ENCODE measurements at regions not wholly inside any gene's neighbourhood (a gene's known extent, or its start where the extent isn't known, plus 50 kb on each side); places are given as distances from the start of the nearest gene placed in this dataset.
"Not testable (repeated sequence)": the region's sequence is repeated elsewhere in the genome, so short reads cannot be mapped to it uniquely, and the experiment has no call there.

DNA sequence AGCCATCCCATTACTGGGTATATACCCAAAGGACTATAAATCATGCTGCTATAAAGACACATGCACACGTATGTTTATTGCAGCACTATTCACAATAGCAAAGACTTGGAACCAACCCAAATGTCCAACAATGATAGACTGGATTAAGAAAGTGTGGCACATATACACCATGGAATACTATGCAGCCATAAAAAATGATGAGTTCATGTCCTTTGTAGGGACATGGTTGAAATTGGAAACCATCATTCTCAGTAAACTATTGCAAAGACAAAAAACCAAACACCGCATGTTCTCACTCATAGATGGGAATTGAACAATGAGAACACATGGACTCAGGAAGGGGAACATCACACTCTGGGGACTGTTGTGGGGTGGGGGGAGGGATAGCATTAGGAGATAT lies 85.7 kb upstream of the PPP2R5C start:
- not testable (repeated sequence) for TF ChIP-seq ZNF132 (tag by site-specific recombination; IDR thresholded peaks at IDR 0.05; ENCODE audit: borderline replicate concordance); GLIS2 (tag by site-specific recombination; IDR thresholded peaks at IDR 0.05); ZNF133 (tag by site-specific recombination; IDR thresholded peaks at IDR 0.05); MEIS1 (CRISPR knock-in tag; IDR thresholded peaks at IDR 0.05; ENCODE audit: borderline replicate concordance); HOXA7 (CRISPR knock-in tag; IDR thresholded peaks at IDR 0.05; ENCODE audit: borderline replicate concordance); ZNF274 (IDR thresholded peaks at IDR 0.05; ENCODE audit: low read length); ZNF274 (tag by site-specific recombination; IDR thresholded peaks at IDR 0.05; ENCODE audit: borderline replicate concordance); KLF1 (tag by site-specific recombination; IDR thresholded peaks at IDR 0.05)
- TF ChIP-seq, protein P1, sequence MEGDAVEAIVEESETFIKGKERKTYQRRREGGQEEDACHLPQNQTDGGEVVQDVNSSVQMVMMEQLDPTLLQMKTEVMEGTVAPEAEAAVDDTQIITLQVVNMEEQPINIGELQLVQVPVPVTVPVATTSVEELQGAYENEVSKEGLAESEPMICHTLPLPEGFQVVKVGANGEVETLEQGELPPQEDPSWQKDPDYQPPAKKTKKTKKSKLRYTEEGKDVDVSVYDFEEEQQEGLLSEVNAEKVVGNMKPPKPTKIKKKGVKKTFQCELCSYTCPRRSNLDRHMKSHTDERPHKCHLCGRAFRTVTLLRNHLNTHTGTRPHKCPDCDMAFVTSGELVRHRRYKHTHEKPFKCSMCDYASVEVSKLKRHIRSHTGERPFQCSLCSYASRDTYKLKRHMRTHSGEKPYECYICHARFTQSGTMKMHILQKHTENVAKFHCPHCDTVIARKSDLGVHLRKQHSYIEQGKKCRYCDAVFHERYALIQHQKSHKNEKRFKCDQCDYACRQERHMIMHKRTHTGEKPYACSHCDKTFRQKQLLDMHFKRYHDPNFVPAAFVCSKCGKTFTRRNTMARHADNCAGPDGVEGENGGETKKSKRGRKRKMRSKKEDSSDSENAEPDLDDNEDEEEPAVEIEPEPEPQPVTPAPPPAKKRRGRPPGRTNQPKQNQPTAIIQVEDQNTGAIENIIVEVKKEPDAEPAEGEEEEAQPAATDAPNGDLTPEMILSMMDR (tag by site-specific recombination; IDR thresholded peaks at IDR 0.05), result not testable (repeated sequence)
- TF ChIP-seq, protein P2, sequence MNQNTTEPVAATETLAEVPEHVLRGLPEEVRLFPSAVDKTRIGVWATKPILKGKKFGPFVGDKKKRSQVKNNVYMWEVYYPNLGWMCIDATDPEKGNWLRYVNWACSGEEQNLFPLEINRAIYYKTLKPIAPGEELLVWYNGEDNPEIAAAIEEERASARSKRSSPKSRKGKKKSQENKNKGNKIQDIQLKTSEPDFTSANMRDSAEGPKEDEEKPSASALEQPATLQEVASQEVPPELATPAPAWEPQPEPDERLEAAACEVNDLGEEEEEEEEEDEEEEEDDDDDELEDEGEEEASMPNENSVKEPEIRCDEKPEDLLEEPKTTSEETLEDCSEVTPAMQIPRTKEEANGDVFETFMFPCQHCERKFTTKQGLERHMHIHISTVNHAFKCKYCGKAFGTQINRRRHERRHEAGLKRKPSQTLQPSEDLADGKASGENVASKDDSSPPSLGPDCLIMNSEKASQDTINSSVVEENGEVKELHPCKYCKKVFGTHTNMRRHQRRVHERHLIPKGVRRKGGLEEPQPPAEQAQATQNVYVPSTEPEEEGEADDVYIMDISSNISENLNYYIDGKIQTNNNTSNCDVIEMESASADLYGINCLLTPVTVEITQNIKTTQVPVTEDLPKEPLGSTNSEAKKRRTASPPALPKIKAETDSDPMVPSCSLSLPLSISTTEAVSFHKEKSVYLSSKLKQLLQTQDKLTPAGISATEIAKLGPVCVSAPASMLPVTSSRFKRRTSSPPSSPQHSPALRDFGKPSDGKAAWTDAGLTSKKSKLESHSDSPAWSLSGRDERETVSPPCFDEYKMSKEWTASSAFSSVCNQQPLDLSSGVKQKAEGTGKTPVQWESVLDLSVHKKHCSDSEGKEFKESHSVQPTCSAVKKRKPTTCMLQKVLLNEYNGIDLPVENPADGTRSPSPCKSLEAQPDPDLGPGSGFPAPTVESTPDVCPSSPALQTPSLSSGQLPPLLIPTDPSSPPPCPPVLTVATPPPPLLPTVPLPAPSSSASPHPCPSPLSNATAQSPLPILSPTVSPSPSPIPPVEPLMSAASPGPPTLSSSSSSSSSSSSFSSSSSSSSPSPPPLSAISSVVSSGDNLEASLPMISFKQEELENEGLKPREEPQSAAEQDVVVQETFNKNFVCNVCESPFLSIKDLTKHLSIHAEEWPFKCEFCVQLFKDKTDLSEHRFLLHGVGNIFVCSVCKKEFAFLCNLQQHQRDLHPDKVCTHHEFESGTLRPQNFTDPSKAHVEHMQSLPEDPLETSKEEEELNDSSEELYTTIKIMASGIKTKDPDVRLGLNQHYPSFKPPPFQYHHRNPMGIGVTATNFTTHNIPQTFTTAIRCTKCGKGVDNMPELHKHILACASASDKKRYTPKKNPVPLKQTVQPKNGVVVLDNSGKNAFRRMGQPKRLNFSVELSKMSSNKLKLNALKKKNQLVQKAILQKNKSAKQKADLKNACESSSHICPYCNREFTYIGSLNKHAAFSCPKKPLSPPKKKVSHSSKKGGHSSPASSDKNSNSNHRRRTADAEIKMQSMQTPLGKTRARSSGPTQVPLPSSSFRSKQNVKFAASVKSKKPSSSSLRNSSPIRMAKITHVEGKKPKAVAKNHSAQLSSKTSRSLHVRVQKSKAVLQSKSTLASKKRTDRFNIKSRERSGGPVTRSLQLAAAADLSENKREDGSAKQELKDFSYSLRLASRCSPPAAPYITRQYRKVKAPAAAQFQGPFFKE (tag by site-specific recombination; IDR thresholded peaks at IDR 0.05; ENCODE audit: borderline replicate concordance), result not testable (repeated sequence)
- TF ChIP-seq, protein P3, sequence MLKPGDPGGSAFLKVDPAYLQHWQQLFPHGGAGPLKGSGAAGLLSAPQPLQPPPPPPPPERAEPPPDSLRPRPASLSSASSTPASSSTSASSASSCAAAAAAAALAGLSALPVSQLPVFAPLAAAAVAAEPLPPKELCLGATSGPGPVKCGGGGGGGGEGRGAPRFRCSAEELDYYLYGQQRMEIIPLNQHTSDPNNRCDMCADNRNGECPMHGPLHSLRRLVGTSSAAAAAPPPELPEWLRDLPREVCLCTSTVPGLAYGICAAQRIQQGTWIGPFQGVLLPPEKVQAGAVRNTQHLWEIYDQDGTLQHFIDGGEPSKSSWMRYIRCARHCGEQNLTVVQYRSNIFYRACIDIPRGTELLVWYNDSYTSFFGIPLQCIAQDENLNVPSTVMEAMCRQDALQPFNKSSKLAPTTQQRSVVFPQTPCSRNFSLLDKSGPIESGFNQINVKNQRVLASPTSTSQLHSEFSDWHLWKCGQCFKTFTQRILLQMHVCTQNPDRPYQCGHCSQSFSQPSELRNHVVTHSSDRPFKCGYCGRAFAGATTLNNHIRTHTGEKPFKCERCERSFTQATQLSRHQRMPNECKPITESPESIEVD (tag by site-specific recombination; IDR thresholded peaks at IDR 0.05), result not testable (repeated sequence)
- TF ChIP-seq, protein P4, sequence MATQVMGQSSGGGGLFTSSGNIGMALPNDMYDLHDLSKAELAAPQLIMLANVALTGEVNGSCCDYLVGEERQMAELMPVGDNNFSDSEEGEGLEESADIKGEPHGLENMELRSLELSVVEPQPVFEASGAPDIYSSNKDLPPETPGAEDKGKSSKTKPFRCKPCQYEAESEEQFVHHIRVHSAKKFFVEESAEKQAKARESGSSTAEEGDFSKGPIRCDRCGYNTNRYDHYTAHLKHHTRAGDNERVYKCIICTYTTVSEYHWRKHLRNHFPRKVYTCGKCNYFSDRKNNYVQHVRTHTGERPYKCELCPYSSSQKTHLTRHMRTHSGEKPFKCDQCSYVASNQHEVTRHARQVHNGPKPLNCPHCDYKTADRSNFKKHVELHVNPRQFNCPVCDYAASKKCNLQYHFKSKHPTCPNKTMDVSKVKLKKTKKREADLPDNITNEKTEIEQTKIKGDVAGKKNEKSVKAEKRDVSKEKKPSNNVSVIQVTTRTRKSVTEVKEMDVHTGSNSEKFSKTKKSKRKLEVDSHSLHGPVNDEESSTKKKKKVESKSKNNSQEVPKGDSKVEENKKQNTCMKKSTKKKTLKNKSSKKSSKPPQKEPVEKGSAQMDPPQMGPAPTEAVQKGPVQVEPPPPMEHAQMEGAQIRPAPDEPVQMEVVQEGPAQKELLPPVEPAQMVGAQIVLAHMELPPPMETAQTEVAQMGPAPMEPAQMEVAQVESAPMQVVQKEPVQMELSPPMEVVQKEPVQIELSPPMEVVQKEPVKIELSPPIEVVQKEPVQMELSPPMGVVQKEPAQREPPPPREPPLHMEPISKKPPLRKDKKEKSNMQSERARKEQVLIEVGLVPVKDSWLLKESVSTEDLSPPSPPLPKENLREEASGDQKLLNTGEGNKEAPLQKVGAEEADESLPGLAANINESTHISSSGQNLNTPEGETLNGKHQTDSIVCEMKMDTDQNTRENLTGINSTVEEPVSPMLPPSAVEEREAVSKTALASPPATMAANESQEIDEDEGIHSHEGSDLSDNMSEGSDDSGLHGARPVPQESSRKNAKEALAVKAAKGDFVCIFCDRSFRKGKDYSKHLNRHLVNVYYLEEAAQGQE (tag by site-specific recombination; IDR thresholded peaks at IDR 0.05), result not testable (repeated sequence)
